ENCODE measurements at regions not wholly inside any gene's neighbourhood (a gene's known extent, or its start where the extent isn't known, plus 50 kb on each side); places are given as distances from the start of the nearest gene placed in this dataset.

DNA sequence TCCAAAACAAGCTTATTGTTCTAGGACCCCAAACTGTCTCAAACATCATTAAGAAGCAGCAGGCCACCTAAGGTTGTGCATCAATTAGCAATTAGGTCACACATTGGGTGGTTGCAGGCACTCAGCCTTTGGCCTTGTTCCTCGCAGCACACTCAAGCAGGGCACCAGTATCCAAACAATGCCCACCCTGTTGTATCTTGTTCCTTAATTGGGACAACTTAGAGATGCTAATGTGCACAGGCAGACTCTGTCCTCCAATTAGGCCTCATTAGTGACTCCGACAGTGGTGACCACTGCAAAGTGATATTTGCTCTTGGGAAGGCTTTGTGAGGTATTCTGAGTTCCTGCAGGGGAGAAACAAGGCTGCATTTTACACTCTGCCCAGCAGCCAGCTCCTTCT lies 515.1 kb upstream of the PTBP2 start:
- TF ChIP-seq POLR2A (IDR thresholded peaks at IDR 0.05; ENCODE audit: low read depth, low read length) (no peak), EZH2 (IDR thresholded peaks at IDR 0.05; ENCODE audit: borderline replicate concordance, low read depth, low read length, severe bottlenecking) (no peak), POLR2AphosphoS5 (IDR thresholded peaks at IDR 0.05; ENCODE audit: insufficient read depth, low read depth, low read length) (no peak), JUN (IDR thresholded peaks at IDR 0.05; ENCODE audit: borderline replicate concordance, insufficient read depth, insufficient read length, low read depth) (no peak), FOS (IDR thresholded peaks at IDR 0.05; ENCODE audit: borderline replicate concordance, insufficient read depth, low read length) (no peak), MYC (IDR thresholded peaks at IDR 0.05; ENCODE audit: low read depth, low read length) (no peak)
- TF ChIP-seq, protein P1, sequence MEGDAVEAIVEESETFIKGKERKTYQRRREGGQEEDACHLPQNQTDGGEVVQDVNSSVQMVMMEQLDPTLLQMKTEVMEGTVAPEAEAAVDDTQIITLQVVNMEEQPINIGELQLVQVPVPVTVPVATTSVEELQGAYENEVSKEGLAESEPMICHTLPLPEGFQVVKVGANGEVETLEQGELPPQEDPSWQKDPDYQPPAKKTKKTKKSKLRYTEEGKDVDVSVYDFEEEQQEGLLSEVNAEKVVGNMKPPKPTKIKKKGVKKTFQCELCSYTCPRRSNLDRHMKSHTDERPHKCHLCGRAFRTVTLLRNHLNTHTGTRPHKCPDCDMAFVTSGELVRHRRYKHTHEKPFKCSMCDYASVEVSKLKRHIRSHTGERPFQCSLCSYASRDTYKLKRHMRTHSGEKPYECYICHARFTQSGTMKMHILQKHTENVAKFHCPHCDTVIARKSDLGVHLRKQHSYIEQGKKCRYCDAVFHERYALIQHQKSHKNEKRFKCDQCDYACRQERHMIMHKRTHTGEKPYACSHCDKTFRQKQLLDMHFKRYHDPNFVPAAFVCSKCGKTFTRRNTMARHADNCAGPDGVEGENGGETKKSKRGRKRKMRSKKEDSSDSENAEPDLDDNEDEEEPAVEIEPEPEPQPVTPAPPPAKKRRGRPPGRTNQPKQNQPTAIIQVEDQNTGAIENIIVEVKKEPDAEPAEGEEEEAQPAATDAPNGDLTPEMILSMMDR (IDR thresholded peaks at IDR 0.05; ENCODE audit: extremely low read depth in 1 of 2, insufficient read depth in 1 of 2, low read depth in 1 of 2, low read length in 2 of 2): no peak
- TF ChIP-seq, protein P2, sequence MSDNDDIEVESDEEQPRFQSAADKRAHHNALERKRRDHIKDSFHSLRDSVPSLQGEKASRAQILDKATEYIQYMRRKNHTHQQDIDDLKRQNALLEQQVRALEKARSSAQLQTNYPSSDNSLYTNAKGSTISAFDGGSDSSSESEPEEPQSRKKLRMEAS (IDR thresholded peaks at IDR 0.05; ENCODE audit: insufficient read depth, insufficient read length): no peak

Data from endothelial cell of umbilical vein (primary cell).